Astrocyte (in vitro differentiated cells and primary cell): ENCODE measurements at regions not wholly inside any gene's neighbourhood (a gene's known extent, or its start where the extent isn't known, plus 50 kb on each side); places are given as distances from the start of the nearest gene placed in this dataset.

Experiments used
- CTCF ChIP-seq: IDR thresholded peaks from 2 replicates; pipeline ENCODE4 v1.5.1; 2011; ENCODE audit warnings: low read depth, mild to moderate bottlenecking, inconsistent platforms, low read length, moderate library complexity; ENCODE audit not compliant: insufficient read depth
- EZH2 ChIP-seq: IDR thresholded peaks from 2 replicates; pipeline ENCODE4 v1.6.1; 2012; ENCODE audit warnings: mild to moderate bottlenecking, low read length, inconsistent platforms; ENCODE audit not compliant: insufficient read depth

- TF ChIP-seq EZH2 = no peak
- TF ChIP-seq CTCF = no peak
These were observed 113.4 kb upstream of the SLITRK5 start for GRCh38 chr13:87557788-87558187.
